NB4 (cell line): ENCODE measurements at regions not wholly inside any gene's neighbourhood (a gene's known extent, or its start where the extent isn't known, plus 50 kb on each side); places are given as distances from the start of the nearest gene placed in this dataset.

Experiments
- DNase-seq: peaks from one replicate; pipeline ENCODE4 v3.0.0; 2010; ENCODE audit warnings: low read depth
- H3K4me3 ChIP-seq: one replicate; pipeline ENCODE4 v1.5.1; 2011; ENCODE audit warnings: mild to moderate bottlenecking, low read depth, low read length, moderate library complexity
- CTCF ChIP-seq: IDR thresholded peaks from one replicate; pipeline ENCODE4 v1.5.1; 2012; ENCODE audit warnings: low read depth, low read length
- MAX ChIP-seq: IDR thresholded peaks from 2 replicates; pipeline ENCODE4 v1.6.1; 2011; ENCODE audit warnings: low read depth, low read length
- MYC ChIP-seq: IDR thresholded peaks from 2 replicates; pipeline ENCODE4 v1.6.1; 2011; ENCODE audit warnings: low read depth, low read length
- POLR2A ChIP-seq: IDR thresholded peaks from 2 replicates; pipeline ENCODE4 v1.6.1; 2011; ENCODE audit warnings: mild to moderate bottlenecking; ENCODE audit not compliant: insufficient read length; ENCODE audit errors: extremely low read depth

- no peak overlapping the region for H3K4me3 ChIP-seq
- TF ChIP-seq CTCF, result no peak
- TF ChIP-seq POLR2A, result no peak
- TF ChIP-seq MYC, result no peak
- TF ChIP-seq MAX, result no peak
- DNase-seq, result peak; percentile 55
Observed at GRCh38 chr11:95451682-95452081, 220.7 kb upstream of the SESN3 start.

- H3K4me3 ChIP-seq, result no peak overlapping the region
- no peak for TF ChIP-seq POLR2A
- DNase-seq, result no peak
Observed at GRCh38 chr11:95451261-95451660, 220.3 kb upstream of the SESN3 start.

- H3K4me3 ChIP-seq, result no peak overlapping the region
- TF ChIP-seq POLR2A (no peak), MYC (no peak), CTCF (no peak), MAX (no peak)
- DNase-seq, result no peak
Observed at GRCh38 chr11:95450547-95451123, 219.6 kb upstream of the SESN3 start.

- TF ChIP-seq MAX (no peak), MYC (no peak), POLR2A (no peak), CTCF (no peak)
- no peak overlapping the region for H3K4me3 ChIP-seq
- DNase-seq, result no peak
Observed at GRCh38 chr11:95445746-95446333, 214.8 kb upstream of the SESN3 start.

- no peak for DNase-seq
- TF ChIP-seq MAX (no peak), CTCF (no peak), MYC (no peak), POLR2A (no peak)
Observed at GRCh38 chr11:95444309-95445241, 213.6 kb upstream of the SESN3 start.

GRCh38 chr11:95443386-95443785 is 212.4 kb upstream of the SESN3 start:
- TF ChIP-seq MYC, result no peak
- TF ChIP-seq MAX, result no peak
- no peak for TF ChIP-seq POLR2A
- DNase-seq, result peak; percentile 23
- no peak overlapping the region for H3K4me3 ChIP-seq

More at GRCh38 chr11:95444309-95445241, 213.6 kb upstream of the SESN3 start:
- no peak overlapping the region for H3K4me3 ChIP-seq
